ENCODE measurements at regions not wholly inside any gene's neighbourhood (a gene's known extent, or its start where the extent isn't known, plus 50 kb on each side); places are given as distances from the start of the nearest gene placed in this dataset.

DNA sequence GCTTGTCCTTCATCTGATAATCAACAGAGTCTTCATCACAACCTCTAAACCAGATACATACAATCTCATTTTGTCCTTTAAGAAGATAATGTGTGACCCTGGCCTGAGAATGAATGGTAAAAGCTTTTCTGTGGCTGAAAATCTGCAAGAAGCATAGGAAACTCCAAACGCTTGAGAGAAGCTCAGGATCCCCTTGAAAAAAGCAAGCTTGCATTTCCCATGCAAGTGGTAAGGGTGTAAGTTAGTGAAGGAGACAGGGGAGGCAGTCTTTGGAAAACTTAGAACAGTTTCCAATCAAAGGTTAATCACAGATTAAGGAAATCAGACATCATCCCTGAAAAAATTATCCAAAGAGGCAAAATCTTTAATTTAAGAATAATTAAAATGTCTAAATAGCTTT is 413.6 kb upstream of the SALL3 start:
- ATAC-seq (ENCODE audit: insufficient number of reproducible peaks, low FRiP score, low read depth) (no peak), DNase-seq (ENCODE audit: low spot score) (no peak)
- Histone ChIP-seq H3K4me3 (no peak overlapping the region), H3K9me3 (peaks cover 2% of the 10 kb centered on the region), H3K27me3 (replicated peaks; ENCODE audit: insufficient read depth) (no peaks in the 10 kb centered on the region), H3K4me1 (ENCODE audit: control insufficient read depth in 1 of 2, low read depth in 2 of 2) (no peaks in the 10 kb centered on the region), H3K36me3 (no peaks in the 10 kb centered on the region), H3K27ac (no peak overlapping the region)
- TF ChIP-seq, protein P1, sequence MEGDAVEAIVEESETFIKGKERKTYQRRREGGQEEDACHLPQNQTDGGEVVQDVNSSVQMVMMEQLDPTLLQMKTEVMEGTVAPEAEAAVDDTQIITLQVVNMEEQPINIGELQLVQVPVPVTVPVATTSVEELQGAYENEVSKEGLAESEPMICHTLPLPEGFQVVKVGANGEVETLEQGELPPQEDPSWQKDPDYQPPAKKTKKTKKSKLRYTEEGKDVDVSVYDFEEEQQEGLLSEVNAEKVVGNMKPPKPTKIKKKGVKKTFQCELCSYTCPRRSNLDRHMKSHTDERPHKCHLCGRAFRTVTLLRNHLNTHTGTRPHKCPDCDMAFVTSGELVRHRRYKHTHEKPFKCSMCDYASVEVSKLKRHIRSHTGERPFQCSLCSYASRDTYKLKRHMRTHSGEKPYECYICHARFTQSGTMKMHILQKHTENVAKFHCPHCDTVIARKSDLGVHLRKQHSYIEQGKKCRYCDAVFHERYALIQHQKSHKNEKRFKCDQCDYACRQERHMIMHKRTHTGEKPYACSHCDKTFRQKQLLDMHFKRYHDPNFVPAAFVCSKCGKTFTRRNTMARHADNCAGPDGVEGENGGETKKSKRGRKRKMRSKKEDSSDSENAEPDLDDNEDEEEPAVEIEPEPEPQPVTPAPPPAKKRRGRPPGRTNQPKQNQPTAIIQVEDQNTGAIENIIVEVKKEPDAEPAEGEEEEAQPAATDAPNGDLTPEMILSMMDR (IDR thresholded peaks at IDR 0.05) = no peak

- Histone ChIP-seq H3K9me3 (peaks cover 2% of the 10 kb centered on the region), H3K4me3 (no peak overlapping the region), H3K4me1 (ENCODE audit: control insufficient read depth in 1 of 2, low read depth in 2 of 2) (no peaks in the 10 kb centered on the region), H3K36me3 (no peaks in the 10 kb centered on the region), H3K27ac (no peak overlapping the region), H3K27me3 (replicated peaks; ENCODE audit: insufficient read depth) (no peaks in the 10 kb centered on the region)
- ATAC-seq (ENCODE audit: insufficient number of reproducible peaks, low FRiP score, low read depth) = no peak
- TF ChIP-seq, protein P1 (IDR thresholded peaks at IDR 0.05) = no peak
- DNase-seq (ENCODE audit: low spot score) = no peak
Measured at GRCh38 chr18:78566720-78567119, 412.9 kb upstream of the SALL3 start.

GRCh38 chr18:78571063-78571785 is 408.4 kb upstream of the SALL3 start:
- ATAC-seq (ENCODE audit: insufficient number of reproducible peaks, low FRiP score, low read depth) = no peak
- Histone ChIP-seq H3K27ac (no peak overlapping the region), H3K4me1 (ENCODE audit: control insufficient read depth in 1 of 2, low read depth in 2 of 2) (no peaks in the 10 kb centered on the region)

GRCh38 chr18:78571831-78572347 is 407.7 kb upstream of the SALL3 start:
- H3K9me3 ChIP-seq = peaks cover 2% of the 10 kb centered on the region
- no peaks in the 10 kb centered on the region for H3K4me1 ChIP-seq (ENCODE audit: control insufficient read depth in 1 of 2, low read depth in 2 of 2)
- DNase-seq (ENCODE audit: low spot score) = no peak
- H3K36me3 ChIP-seq = no peaks in the 10 kb centered on the region
- no peak for ATAC-seq (ENCODE audit: insufficient number of reproducible peaks, low FRiP score, low read depth)
- H3K4me3 ChIP-seq = no peak overlapping the region
- no peak overlapping the region for H3K27ac ChIP-seq
- TF ChIP-seq, protein P1 (IDR thresholded peaks at IDR 0.05) = no peak
- no peaks in the 10 kb centered on the region for H3K27me3 ChIP-seq (replicated peaks; ENCODE audit: insufficient read depth)

More at GRCh38 chr18:78571063-78571785, 408.4 kb upstream of the SALL3 start:
- H3K9me3 ChIP-seq = peaks cover 2% of the 10 kb centered on the region
- TF ChIP-seq, protein P1 (IDR thresholded peaks at IDR 0.05) = no peak
- no peaks in the 10 kb centered on the region for H3K27me3 ChIP-seq (replicated peaks; ENCODE audit: insufficient read depth)
- H3K36me3 ChIP-seq = no peaks in the 10 kb centered on the region
- no peak overlapping the region for H3K4me3 ChIP-seq
- no peak for DNase-seq (ENCODE audit: low spot score)

DNA sequence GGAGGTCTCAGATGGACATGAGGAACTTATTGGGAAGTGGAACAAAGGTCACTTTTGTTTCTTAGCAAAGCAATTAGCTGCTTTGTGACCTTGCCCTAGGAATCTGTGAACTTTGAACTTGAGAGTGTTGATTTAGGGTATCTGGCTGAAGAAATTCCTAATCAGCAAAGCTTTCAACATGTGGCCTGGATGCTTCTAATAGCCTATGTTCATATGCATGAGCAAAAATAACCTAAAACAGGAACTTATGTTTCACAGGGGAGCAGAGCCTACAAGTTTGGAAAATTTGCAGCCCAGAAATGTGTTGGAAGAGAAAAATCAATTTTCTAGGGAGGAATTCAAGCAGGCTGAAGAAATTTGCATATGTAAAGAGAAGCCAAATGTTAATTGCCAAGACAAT is 405.8 kb upstream of the SALL3 start:
- no peaks in the 10 kb centered on the region for H3K36me3 ChIP-seq
- H3K27ac ChIP-seq = no peak overlapping the region
- ATAC-seq (ENCODE audit: insufficient number of reproducible peaks, low FRiP score, low read depth) = no peak
- no peaks in the 10 kb centered on the region for H3K27me3 ChIP-seq (replicated peaks; ENCODE audit: insufficient read depth)
- DNase-seq (ENCODE audit: low spot score) = no peak
- H3K4me1 ChIP-seq (ENCODE audit: control insufficient read depth in 1 of 2, low read depth in 2 of 2) = no peaks in the 10 kb centered on the region
- TF ChIP-seq, protein P1 (IDR thresholded peaks at IDR 0.05) = no peak
- no peak overlapping the region for H3K4me3 ChIP-seq
- peaks cover 2% of the 10 kb centered on the region for H3K9me3 ChIP-seq
